ENCODE measurements at regions not wholly inside any gene's neighbourhood (a gene's known extent, or its start where the extent isn't known, plus 50 kb on each side); places are given as distances from the start of the nearest gene placed in this dataset.
"Not testable (repeated sequence)": the region's sequence is repeated elsewhere in the genome, so short reads cannot be mapped to it uniquely, and the experiment has no call there.

GRCh38 chr5:162487528-162488525 is 420.3 kb downstream of the GABRG2 start:
- DNase-seq, result no peak

- no peak for DNase-seq
Measured at GRCh38 chr5:162496100-162496808, 428.7 kb downstream of the GABRG2 start.

GRCh38 chr5:162497455-162497854 is 429.9 kb downstream of the GABRG2 start:
- DNase-seq, result no peak

GRCh38 chr5:162502780-162503179 is 435.2 kb downstream of the GABRG2 start:
- DNase-seq, result no peak

GRCh38 chr5:162503796-162504195 is 436.2 kb downstream of the GABRG2 start:
- DNase-seq, result no peak

GRCh38 chr5:162512935-162513565 is 445.5 kb downstream of the GABRG2 start:
- no peak for DNase-seq

GRCh38 chr5:162514116-162514515 is 446.5 kb downstream of the GABRG2 start:
- DNase-seq, result no peak

GRCh38 chr5:162520878-162521277 is 453.3 kb downstream of the GABRG2 start:
- no peak for DNase-seq

- DNase-seq, result no peak
Measured at GRCh38 chr5:162529209-162529608, 461.6 kb downstream of the GABRG2 start.

GRCh38 chr5:162529886-162530285 is 462.3 kb downstream of the GABRG2 start:
- DNase-seq, result no peak

- no peak for DNase-seq
Measured at GRCh38 chr5:162543437-162543836, 475.9 kb downstream of the GABRG2 start.

- DNase-seq, result no peak
Measured at GRCh38 chr5:162544905-162545304, 477.3 kb downstream of the GABRG2 start.

- no peak for DNase-seq
Measured at GRCh38 chr5:162550236-162550635, 482.7 kb downstream of the GABRG2 start.

GRCh38 chr5:162558120-162558519 is 490.5 kb downstream of the GABRG2 start:
- DNase-seq, result no peak

GRCh38 chr5:162567644-162568043 is 500.1 kb downstream of the GABRG2 start:
- DNase-seq, result no peak

GRCh38 chr5:162573758-162574157 is 506.2 kb downstream of the GABRG2 start:
- DNase-seq, result no peak

- no peak for DNase-seq
Measured at GRCh38 chr5:162591724-162592123, 524.2 kb downstream of the GABRG2 start.

- no peak for DNase-seq
Measured at GRCh38 chr5:162593881-162594280, 526.3 kb downstream of the GABRG2 start.

- DNase-seq, result no peak
Measured at GRCh38 chr5:162603443-162604070, 536.0 kb downstream of the GABRG2 start.

GRCh38 chr5:162607879-162608278 is 540.3 kb downstream of the GABRG2 start:
- DNase-seq, result no peak

GRCh38 chr5:162621726-162622263 is 554.2 kb downstream of the GABRG2 start:
- DNase-seq, result not testable (repeated sequence)

GRCh38 chr5:162624110-162624509 is 556.5 kb downstream of the GABRG2 start:
- DNase-seq, result no peak

- no peak for DNase-seq
Measured at GRCh38 chr5:162637481-162637880, 569.9 kb downstream of the GABRG2 start.
